ENCODE measurements at regions not wholly inside any gene's neighbourhood (a gene's known extent, or its start where the extent isn't known, plus 50 kb on each side); places are given as distances from the start of the nearest gene placed in this dataset.
"Not testable (repeated sequence)": the region's sequence is repeated elsewhere in the genome, so short reads cannot be mapped to it uniquely, and the experiment has no call there.

DNA sequence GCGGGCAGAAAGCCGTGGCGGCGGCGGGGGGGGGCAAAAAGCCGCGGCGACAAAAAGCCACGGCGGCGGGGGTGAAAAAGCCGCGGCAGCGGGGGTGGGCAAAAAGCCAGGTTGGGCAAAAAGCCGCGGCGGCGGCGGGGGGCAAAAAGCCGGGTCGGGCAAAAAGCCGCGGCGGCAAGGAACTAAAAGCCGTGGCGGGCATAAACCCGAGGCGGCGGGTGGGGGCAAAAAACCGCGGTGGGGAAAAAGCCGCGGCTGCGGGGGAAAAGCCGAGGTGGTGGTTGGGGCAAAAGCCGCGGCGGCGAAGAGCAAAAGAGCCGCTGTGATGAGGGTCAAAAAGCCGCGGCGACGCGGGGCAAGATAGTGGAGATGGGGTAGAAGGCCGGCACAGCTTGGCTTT, 1834.2 kb downstream of the FOXD4L5 start:
- not testable (repeated sequence) for DNase-seq (ENCODE audit: low read depth in 6 of 9, low spot score in 9 of 9); H3K36me3 ChIP-seq (ENCODE audit: control insufficient read depth in 2 of 2, insufficient read depth in 2 of 2, low read length in 1 of 2); H3K9me3 ChIP-seq (ENCODE audit: control insufficient read depth in 2 of 2, insufficient read depth in 1 of 2, low read length in 1 of 2); H3K27ac ChIP-seq (ENCODE audit: low read depth in 1 of 2, low read length in 1 of 2); H3K4me3 ChIP-seq (ENCODE audit: low read length in 2 of 2); H3K27me3 ChIP-seq (ENCODE audit: control insufficient read depth in 2 of 2, insufficient read depth in 1 of 2, low read length in 1 of 2); H3K4me1 ChIP-seq (ENCODE audit: control insufficient read depth in 2 of 2, insufficient read depth in 2 of 2, low read length in 2 of 2)
- under 1% methylated on average over 21 of the region's 46 CpGs for WGBS

DNA sequence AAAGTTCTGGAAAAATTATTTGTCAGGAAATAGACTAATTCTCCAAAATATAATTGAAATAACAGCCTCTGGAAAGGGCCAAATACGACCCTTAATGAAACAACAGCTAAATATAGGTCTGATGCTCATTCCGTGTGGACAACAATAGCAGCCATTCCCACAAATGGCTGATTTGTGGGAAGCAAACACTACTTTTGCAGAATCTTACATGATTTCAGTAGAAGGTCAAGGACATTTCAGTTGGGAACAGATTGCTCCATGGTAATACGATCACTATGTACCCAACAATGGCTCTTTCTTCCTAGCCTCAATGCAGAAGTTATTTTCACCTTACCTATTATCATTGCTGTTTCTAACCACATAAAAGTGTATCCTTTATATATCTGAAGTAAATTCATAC, 1859.9 kb downstream of the FOXD4L5 start:
- H3K36me3 ChIP-seq (ENCODE audit: control insufficient read depth in 2 of 2, insufficient read depth in 2 of 2, low read length in 1 of 2); H3K27ac ChIP-seq (ENCODE audit: low read depth in 1 of 2, low read length in 1 of 2); H3K4me1 ChIP-seq (ENCODE audit: control insufficient read depth in 2 of 2, insufficient read depth in 2 of 2, low read length in 2 of 2); H3K4me3 ChIP-seq (ENCODE audit: low read length in 2 of 2); DNase-seq (ENCODE audit: low read depth in 6 of 9, low spot score in 9 of 9); H3K9me3 ChIP-seq (ENCODE audit: control insufficient read depth in 2 of 2, insufficient read depth in 1 of 2, low read length in 1 of 2); H3K27me3 ChIP-seq (ENCODE audit: control insufficient read depth in 2 of 2, insufficient read depth in 1 of 2, low read length in 1 of 2): not testable (repeated sequence)
- WGBS = no CpG with 5 or more reads among the region's 3 CpGs

GRCh38 chr9:63390897-63391296, 1894.1 kb downstream of the FOXD4L5 start:
- H3K27me3 ChIP-seq (ENCODE audit: control insufficient read depth in 2 of 2, insufficient read depth in 1 of 2, low read length in 1 of 2); H3K9me3 ChIP-seq (ENCODE audit: control insufficient read depth in 2 of 2, insufficient read depth in 1 of 2, low read length in 1 of 2); H3K27ac ChIP-seq (ENCODE audit: low read depth in 1 of 2, low read length in 1 of 2); DNase-seq (ENCODE audit: low read depth in 6 of 9, low spot score in 9 of 9); H3K36me3 ChIP-seq (ENCODE audit: control insufficient read depth in 2 of 2, insufficient read depth in 2 of 2, low read length in 1 of 2); H3K4me1 ChIP-seq (ENCODE audit: control insufficient read depth in 2 of 2, insufficient read depth in 2 of 2, low read length in 2 of 2); H3K4me3 ChIP-seq (ENCODE audit: low read length in 2 of 2): not testable (repeated sequence)
- WGBS = no CpG with 5 or more reads among the region's 3 CpGs

DNA sequence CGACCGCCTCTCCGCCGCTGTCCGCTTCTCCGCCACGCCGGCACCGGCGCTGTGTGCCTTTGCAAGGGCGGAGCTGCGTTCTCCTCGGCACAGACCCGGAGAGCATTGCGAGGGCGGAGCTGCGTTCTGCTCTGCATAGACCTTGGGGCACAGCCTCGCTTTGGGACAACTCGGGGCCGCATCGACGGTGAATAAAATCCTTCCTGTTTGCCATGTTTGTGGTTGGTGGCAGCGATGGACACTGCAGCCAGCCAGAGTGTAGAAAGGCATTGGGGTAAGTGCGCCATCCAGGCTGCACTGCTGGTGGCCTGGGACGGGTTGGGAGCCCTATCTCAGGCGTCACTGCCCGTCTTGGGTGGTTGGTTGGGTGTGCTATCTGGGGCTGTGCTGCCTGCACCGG, 1899.5 kb downstream of the FOXD4L5 start:
- not testable (repeated sequence) for H3K27ac ChIP-seq (ENCODE audit: low read depth in 1 of 2, low read length in 1 of 2)

GRCh38 chr9:63379864-63380263, 1905.1 kb downstream of the FOXD4L5 start:
- not testable (repeated sequence) for H3K27ac ChIP-seq (ENCODE audit: low read depth in 1 of 2, low read length in 1 of 2); DNase-seq (ENCODE audit: low read depth in 6 of 9, low spot score in 9 of 9); H3K4me1 ChIP-seq (ENCODE audit: control insufficient read depth in 2 of 2, insufficient read depth in 2 of 2, low read length in 2 of 2); H3K36me3 ChIP-seq (ENCODE audit: control insufficient read depth in 2 of 2, insufficient read depth in 2 of 2, low read length in 1 of 2); H3K4me3 ChIP-seq (ENCODE audit: low read length in 2 of 2); H3K27me3 ChIP-seq (ENCODE audit: control insufficient read depth in 2 of 2, insufficient read depth in 1 of 2, low read length in 1 of 2); H3K9me3 ChIP-seq (ENCODE audit: control insufficient read depth in 2 of 2, insufficient read depth in 1 of 2, low read length in 1 of 2)
- WGBS = 96% methylated on average over 12 of the region's 12 CpGs

More for the DNA sequence above, 1899.5 kb downstream of the FOXD4L5 start:
- not testable (repeated sequence) for H3K36me3 ChIP-seq (ENCODE audit: control insufficient read depth in 2 of 2, insufficient read depth in 2 of 2, low read length in 1 of 2); H3K27me3 ChIP-seq (ENCODE audit: control insufficient read depth in 2 of 2, insufficient read depth in 1 of 2, low read length in 1 of 2); H3K9me3 ChIP-seq (ENCODE audit: control insufficient read depth in 2 of 2, insufficient read depth in 1 of 2, low read length in 1 of 2); H3K4me3 ChIP-seq (ENCODE audit: low read length in 2 of 2); DNase-seq (ENCODE audit: low read depth in 6 of 9, low spot score in 9 of 9); H3K4me1 ChIP-seq (ENCODE audit: control insufficient read depth in 2 of 2, insufficient read depth in 2 of 2, low read length in 2 of 2)
- 74% methylated on average over 16 of the region's 28 CpGs for WGBS

DNA sequence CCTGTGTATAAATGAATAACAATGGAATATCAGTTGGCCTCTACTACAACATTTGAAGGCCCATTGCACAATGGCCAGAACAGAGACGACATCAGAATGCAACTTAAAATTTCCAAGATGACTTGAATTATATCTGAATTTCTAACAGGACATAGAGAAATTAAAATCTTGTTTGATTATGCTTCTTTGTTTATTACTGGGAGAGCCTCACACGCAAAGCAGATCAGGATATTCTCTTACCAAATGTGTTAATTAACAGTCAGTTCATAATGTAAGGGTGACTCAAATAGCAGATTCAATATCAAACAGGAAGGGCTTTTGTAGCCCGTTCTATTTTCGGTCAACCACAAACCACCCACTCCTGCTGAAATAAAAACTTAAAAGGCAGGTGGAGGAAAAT, 1930.8 kb downstream of the FOXD4L5 start:
- not testable (repeated sequence) for H3K27ac ChIP-seq (ENCODE audit: low read depth in 1 of 2, low read length in 1 of 2); H3K4me3 ChIP-seq (ENCODE audit: low read length in 2 of 2); H3K36me3 ChIP-seq (ENCODE audit: control insufficient read depth in 2 of 2, insufficient read depth in 2 of 2, low read length in 1 of 2); H3K9me3 ChIP-seq (ENCODE audit: control insufficient read depth in 2 of 2, insufficient read depth in 1 of 2, low read length in 1 of 2); H3K27me3 ChIP-seq (ENCODE audit: control insufficient read depth in 2 of 2, insufficient read depth in 1 of 2, low read length in 1 of 2); H3K4me1 ChIP-seq (ENCODE audit: control insufficient read depth in 2 of 2, insufficient read depth in 2 of 2, low read length in 2 of 2); DNase-seq (ENCODE audit: low read depth in 6 of 9, low spot score in 9 of 9)
- WGBS = 12% methylated on average over 2 of the region's 4 CpGs

DNA sequence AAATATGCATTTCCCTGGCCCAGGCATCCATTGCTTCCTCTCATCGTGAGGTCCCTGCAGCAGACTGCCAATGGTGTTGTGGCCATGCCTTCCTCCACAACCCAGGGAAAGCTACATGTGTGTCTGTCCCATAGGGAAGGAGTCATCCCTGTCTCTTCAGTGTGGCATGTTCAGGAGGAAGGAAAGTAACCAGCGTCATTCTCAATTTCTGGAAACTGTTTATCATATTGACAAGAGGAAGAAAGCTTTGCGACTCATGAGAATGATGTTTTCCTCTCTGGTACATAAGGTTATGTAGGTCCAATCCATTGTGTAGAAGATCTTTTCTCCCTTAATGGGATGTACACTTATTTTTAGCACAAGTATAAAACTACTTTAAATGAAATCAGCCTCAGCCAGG, 1937.7 kb downstream of the FOXD4L5 start:
- not testable (repeated sequence) for H3K36me3 ChIP-seq (ENCODE audit: control insufficient read depth in 2 of 2, insufficient read depth in 2 of 2, low read length in 1 of 2); DNase-seq (ENCODE audit: low read depth in 6 of 9, low spot score in 9 of 9); H3K4me1 ChIP-seq (ENCODE audit: control insufficient read depth in 2 of 2, insufficient read depth in 2 of 2, low read length in 2 of 2); H3K4me3 ChIP-seq (ENCODE audit: low read length in 2 of 2); H3K9me3 ChIP-seq (ENCODE audit: control insufficient read depth in 2 of 2, insufficient read depth in 1 of 2, low read length in 1 of 2); H3K27ac ChIP-seq (ENCODE audit: low read depth in 1 of 2, low read length in 1 of 2); H3K27me3 ChIP-seq (ENCODE audit: control insufficient read depth in 2 of 2, insufficient read depth in 1 of 2, low read length in 1 of 2)
- WGBS = 82% methylated on average over 2 of the region's 3 CpGs

DNA sequence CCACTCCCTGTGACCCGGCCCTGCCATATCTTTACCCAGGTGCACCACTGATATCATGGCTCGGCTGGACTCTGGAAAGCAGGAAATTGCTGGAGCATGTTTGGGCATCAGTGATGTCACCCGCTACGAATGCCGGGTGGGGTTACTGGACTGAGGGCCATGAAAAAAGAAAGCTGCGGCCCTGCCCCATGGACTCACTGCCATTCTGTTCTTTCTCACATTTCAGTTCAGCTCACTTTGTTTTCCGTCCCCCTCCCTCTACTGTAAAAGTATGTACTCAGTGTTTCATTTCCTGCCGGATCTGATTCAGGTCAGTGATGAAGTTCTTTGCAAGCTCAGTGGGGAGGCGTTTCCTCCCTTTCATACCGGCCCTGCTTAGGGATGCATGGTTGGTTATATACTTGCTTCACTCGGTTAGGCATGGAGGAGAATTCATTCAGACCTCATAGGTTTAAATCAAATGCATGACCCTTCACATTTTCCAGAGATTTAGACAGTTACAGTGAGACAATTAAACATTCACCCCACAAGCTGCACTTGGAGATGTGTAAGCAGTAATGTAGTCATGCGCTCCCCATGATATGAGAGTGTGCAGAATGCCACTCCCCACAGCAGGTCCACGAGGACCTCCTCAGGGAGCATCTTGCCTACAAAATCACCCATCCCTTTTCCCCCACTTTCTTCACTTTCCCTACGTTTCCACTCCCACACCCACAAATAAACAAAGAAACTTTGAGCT, 1938.5 kb downstream of the FOXD4L5 start:
- H3K9me3 ChIP-seq (ENCODE audit: control insufficient read depth in 2 of 2, insufficient read depth in 1 of 2, low read length in 1 of 2) = not testable (repeated sequence)

GRCh38 chr9:63344408-63344807, 1940.6 kb downstream of the FOXD4L5 start:
- WGBS = 100% methylated on average over 3 of the region's 5 CpGs
- not testable (repeated sequence) for H3K9me3 ChIP-seq (ENCODE audit: control insufficient read depth in 2 of 2, insufficient read depth in 1 of 2, low read length in 1 of 2); H3K36me3 ChIP-seq (ENCODE audit: control insufficient read depth in 2 of 2, insufficient read depth in 2 of 2, low read length in 1 of 2); DNase-seq (ENCODE audit: low read depth in 6 of 9, low spot score in 9 of 9); H3K27me3 ChIP-seq (ENCODE audit: control insufficient read depth in 2 of 2, insufficient read depth in 1 of 2, low read length in 1 of 2); H3K4me1 ChIP-seq (ENCODE audit: control insufficient read depth in 2 of 2, insufficient read depth in 2 of 2, low read length in 2 of 2); H3K4me3 ChIP-seq (ENCODE audit: low read length in 2 of 2); H3K27ac ChIP-seq (ENCODE audit: low read depth in 1 of 2, low read length in 1 of 2)

More for the DNA sequence above, 1938.5 kb downstream of the FOXD4L5 start:
- H3K4me3 ChIP-seq (ENCODE audit: low read length in 2 of 2); H3K36me3 ChIP-seq (ENCODE audit: control insufficient read depth in 2 of 2, insufficient read depth in 2 of 2, low read length in 1 of 2); H3K4me1 ChIP-seq (ENCODE audit: control insufficient read depth in 2 of 2, insufficient read depth in 2 of 2, low read length in 2 of 2); H3K27me3 ChIP-seq (ENCODE audit: control insufficient read depth in 2 of 2, insufficient read depth in 1 of 2, low read length in 1 of 2); H3K27ac ChIP-seq (ENCODE audit: low read depth in 1 of 2, low read length in 1 of 2): not testable (repeated sequence)
- WGBS = 56% methylated on average over 11 of the region's 14 CpGs
- DNase-seq (ENCODE audit: low read depth in 6 of 9, low spot score in 9 of 9) = peak in 3 of 9 donors; percentile 19 to 47 (median 33)

Measured in thymus (tissue), 11 donors.